A673 (cell line): ENCODE measurements at regions not wholly inside any gene's neighbourhood (a gene's known extent, or its start where the extent isn't known, plus 50 kb on each side); places are given as distances from the start of the nearest gene placed in this dataset.
A peak's percentile ranks its signal among the peaks of the same experiment; 100 is the strongest.

Experiments used
- BruUV-seq: library from RNA; stranded (reverse); fragments of 400-500 nt; replicated peaks from 2 replicates; lab custom pipeline; 2021; lab: Mats Ljungman, UMichigan
- CTCF ChIA-PET: fragments of 300-600 bp; sonication (Branson Sonifier 250); formaldehyde crosslinking; loops from one replicate; lab custom pipeline; 2022; ENCODE audit warnings: antibody characterized with exemption; lab: Charles Lee
- POLR2A ChIA-PET: fragments of 300-600 bp; sonication (Branson Sonifier 250); formaldehyde crosslinking; loops from one replicate; lab custom pipeline; 2022; ENCODE audit warnings: antibody characterized with exemption; ENCODE audit not compliant: low non-redundant PET; lab: Charles Lee
- DNase-seq: peaks from one replicate; pipeline ENCODE4 v3.0.0-alpha.2; 2015; ENCODE audit warnings: low spot score
- H3K27ac ChIP-seq: fragments of 200-600 bp; sonication (generic); 2 replicates; pipeline ENCODE4 v1.5.1; 2016; ENCODE audit warnings: mixed run types, low read depth, mild to moderate bottlenecking, mixed read lengths, antibody characterized with exemption, low read length; ENCODE audit not compliant: poor library complexity, severe bottlenecking
- H3K27me3 ChIP-seq: fragments of 200-600 bp; sonication (generic); replicated peaks from 2 replicates; pipeline ENCODE4 v1.6.1; 2017; ENCODE audit warnings: mixed run types, low read depth, mild to moderate bottlenecking, mixed read lengths, antibody characterized with exemption, low read length; ENCODE audit not compliant: insufficient read depth, poor library complexity
- H3K36me3 ChIP-seq: fragments of 200-600 bp; sonication (generic); 2 replicates; pipeline ENCODE4 v1.6.1; 2016; ENCODE audit warnings: mixed run types, mild to moderate bottlenecking, mixed read lengths, antibody characterized with exemption, low read length; ENCODE audit not compliant: insufficient read depth, poor library complexity, severe bottlenecking
- H3K4me1 ChIP-seq: fragments of 200-600 bp; sonication (generic); 2 replicates; pipeline ENCODE4 v1.6.1; 2017; ENCODE audit warnings: mixed run types, mild to moderate bottlenecking, mixed read lengths, antibody characterized with exemption, low read length; ENCODE audit not compliant: insufficient read depth, poor library complexity, severe bottlenecking
- H3K4me3 ChIP-seq: fragments of 200-600 bp; sonication (generic); 2 replicates; pipeline ENCODE4 v1.5.1; 2016; ENCODE audit warnings: low read depth, mixed run types, mild to moderate bottlenecking, mixed read lengths, low read length; ENCODE audit not compliant: poor library complexity, severe bottlenecking
- H3K9me3 ChIP-seq: fragments of 200-600 bp; sonication (generic); 2 replicates; pipeline ENCODE4 v1.6.1; 2016; ENCODE audit warnings: mixed run types, low read depth, mild to moderate bottlenecking, mixed read lengths, antibody characterized with exemption, low read length; ENCODE audit not compliant: poor library complexity, severe bottlenecking
- EZH2 ChIP-seq: fragments of 200-600 bp; sonication (generic); IDR thresholded peaks from 2 replicates; pipeline ENCODE4 v1.6.1; 2017; ENCODE audit warnings: borderline replicate concordance, low read depth, mild to moderate bottlenecking, mixed read lengths, antibody characterized with exemption, low read length; ENCODE audit not compliant: poor library complexity, severe bottlenecking
- intact Hi-C: fragments of 100-400 bp; cut with micrococcal nuclease; formaldehyde crosslinking; loops from one replicate; pipeline ENCODE4 v1.10.0; 2022; ENCODE audit not compliant: unreplicated experiment
- TF ChIP-seq, protein P1 (sequence below): fragments of 300-800, 200-600 bp; sonication (generic); conservative IDR thresholded peaks from 2 replicates; pipeline ENCODE4 v1.5.1; 2017; ENCODE audit warnings: low read depth, mild to moderate bottlenecking, antibody characterized with exemption, low read length, moderate library complexity, mixed read lengths

DNA sequence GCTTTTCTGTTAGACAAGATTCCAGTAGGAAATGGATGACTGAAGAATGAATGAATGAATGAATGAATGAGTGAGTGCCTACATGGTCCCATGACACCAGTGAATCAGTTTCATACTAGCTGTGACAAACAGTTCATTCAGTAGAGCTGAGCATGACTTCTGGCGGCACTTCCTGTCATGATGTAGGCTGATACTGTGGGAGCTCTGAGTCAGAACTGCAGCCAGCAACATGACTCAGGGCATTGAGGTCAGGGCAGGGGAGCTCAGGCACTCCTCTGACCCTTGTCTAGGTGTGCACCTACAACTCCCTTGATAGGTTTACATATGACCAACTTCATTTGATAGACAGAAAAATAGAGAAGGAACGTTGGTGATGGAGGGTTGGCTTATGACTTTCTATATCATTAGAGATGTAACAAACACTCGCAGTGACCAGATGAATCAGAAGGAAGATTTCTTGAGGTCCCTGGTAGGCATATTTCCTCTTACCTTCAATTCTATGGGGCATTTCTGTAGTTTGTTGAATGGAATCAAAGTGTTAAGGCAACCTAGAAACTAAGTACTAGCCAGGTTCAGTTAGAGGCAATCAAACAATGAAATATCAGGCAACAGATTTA is 139.3 kb upstream of the ARHGAP5 start:
- Histone ChIP-seq H3K36me3 (no peaks in the 10 kb centered on the region), H3K4me3 (no peak overlapping the region), H3K27me3 (no peaks in the 10 kb centered on the region), H3K4me1 (peaks cover 11% of the 10 kb centered on the region), H3K27ac (no peak overlapping the region), H3K9me3 (no peaks in the 10 kb centered on the region)
- no TSS peak for BruUV-seq
- peak; percentile 20 for DNase-seq
- POLR2A ChIA-PET: no interaction called here
- CTCF ChIA-PET: no interaction called here
- TF ChIP-seq EZH2: no peak
- TF ChIP-seq, protein P1, sequence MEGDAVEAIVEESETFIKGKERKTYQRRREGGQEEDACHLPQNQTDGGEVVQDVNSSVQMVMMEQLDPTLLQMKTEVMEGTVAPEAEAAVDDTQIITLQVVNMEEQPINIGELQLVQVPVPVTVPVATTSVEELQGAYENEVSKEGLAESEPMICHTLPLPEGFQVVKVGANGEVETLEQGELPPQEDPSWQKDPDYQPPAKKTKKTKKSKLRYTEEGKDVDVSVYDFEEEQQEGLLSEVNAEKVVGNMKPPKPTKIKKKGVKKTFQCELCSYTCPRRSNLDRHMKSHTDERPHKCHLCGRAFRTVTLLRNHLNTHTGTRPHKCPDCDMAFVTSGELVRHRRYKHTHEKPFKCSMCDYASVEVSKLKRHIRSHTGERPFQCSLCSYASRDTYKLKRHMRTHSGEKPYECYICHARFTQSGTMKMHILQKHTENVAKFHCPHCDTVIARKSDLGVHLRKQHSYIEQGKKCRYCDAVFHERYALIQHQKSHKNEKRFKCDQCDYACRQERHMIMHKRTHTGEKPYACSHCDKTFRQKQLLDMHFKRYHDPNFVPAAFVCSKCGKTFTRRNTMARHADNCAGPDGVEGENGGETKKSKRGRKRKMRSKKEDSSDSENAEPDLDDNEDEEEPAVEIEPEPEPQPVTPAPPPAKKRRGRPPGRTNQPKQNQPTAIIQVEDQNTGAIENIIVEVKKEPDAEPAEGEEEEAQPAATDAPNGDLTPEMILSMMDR: no peak
- intact Hi-C loops: loop anchor here (10.0 kb wide), 1 partner anchor 137 kb away; the partner anchor contains the start of gene ARHGAP5

DNA sequence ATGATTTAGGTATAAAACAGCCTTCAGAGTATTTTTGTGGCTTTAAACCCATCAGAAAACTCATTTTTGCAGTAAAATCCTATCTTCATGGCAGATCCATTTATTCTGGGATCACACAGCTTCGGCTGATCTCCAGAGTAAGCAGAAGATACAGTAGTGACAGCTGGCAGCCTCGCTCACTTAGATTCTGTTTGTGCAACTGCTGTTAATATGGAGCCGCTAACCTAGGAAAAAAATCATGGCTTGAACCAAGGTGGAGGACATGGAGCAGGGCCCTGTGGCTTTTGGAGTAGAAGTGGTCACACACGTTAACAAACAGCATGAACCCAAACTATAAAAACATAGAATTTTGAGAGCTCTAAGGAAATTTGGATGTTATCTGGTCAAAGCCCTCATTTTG is 137.2 kb upstream of the ARHGAP5 start:
- H3K9me3 ChIP-seq: no peaks in the 10 kb centered on the region
- peaks cover 6% of the 10 kb centered on the region for H3K4me1 ChIP-seq
- no peak overlapping the region for H3K4me3 ChIP-seq
- ChIA-PET CTCF (no interaction called here), POLR2A (no interaction called here)
- no peaks in the 10 kb centered on the region for H3K36me3 ChIP-seq
- no peak for TF ChIP-seq EZH2
- TF ChIP-seq, protein P1: no peak
- H3K27ac ChIP-seq: no peak overlapping the region
- H3K27me3 ChIP-seq: no peaks in the 10 kb centered on the region
- intact Hi-C loops: loop anchor here (10.0 kb wide), 1 partner anchor 135 kb away; the partner anchor contains the start of gene ARHGAP5
- DNase-seq: no peak
- no TSS peak for BruUV-seq

GRCh38 chr14:31941487-31941886 is 135.6 kb upstream of the ARHGAP5 start:
- TF ChIP-seq EZH2: no peak
- TF ChIP-seq, protein P1: no peak
- Histone ChIP-seq H3K36me3 (no peaks in the 10 kb centered on the region), H3K4me3 (no peak overlapping the region), H3K27me3 (no peaks in the 10 kb centered on the region), H3K27ac (no peak overlapping the region), H3K9me3 (no peaks in the 10 kb centered on the region), H3K4me1 (no peaks in the 10 kb centered on the region)
- intact Hi-C loops: no loop called here
- BruUV-seq: no TSS peak
- DNase-seq: no peak
- ChIA-PET CTCF (no interaction called here), POLR2A (no interaction called here)
